ENCODE measurements at regions not wholly inside any gene's neighbourhood (a gene's known extent, or its start where the extent isn't known, plus 50 kb on each side); places are given as distances from the start of the nearest gene placed in this dataset.

DNA sequence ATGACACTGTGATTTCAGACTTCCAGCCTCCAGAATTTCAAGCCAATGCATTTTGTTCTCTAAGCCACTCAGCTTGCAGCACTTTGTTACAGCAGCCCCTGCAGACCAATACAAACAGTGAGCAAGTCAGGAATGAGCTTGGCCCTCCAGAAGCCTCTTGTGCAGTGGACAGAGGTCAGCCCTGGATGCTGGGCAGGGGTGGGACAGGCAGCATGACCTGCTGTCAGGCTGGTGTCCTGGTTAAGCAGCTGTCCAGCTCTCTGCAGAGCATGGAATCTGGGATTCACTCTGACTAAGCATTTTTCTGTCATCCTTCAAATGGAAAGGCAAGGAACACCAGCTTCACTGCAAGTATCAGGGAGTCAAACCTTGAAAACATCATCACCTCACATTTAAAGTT lies 85.5 kb upstream of the GDF10 start:
- Mint-ChIP-seq H3K4me3 (ENCODE audit: low read depth) (no peak overlapping the region), H3K4me1 (ENCODE audit: low read depth) (no peaks in the 10 kb centered on the region), H3K27me3 (peaks cover 2% of the 10 kb centered on the region), H3K27ac (no peak overlapping the region), H3K9me3 (ENCODE audit: low read depth) (peaks cover 12% of the 10 kb centered on the region), H3K36me3 (ENCODE audit: insufficient read depth) (no peaks in the 10 kb centered on the region)
- DNase-seq (ENCODE audit: low spot score, unreplicated experiment) = no peak
- TF ChIP-seq, protein P1, sequence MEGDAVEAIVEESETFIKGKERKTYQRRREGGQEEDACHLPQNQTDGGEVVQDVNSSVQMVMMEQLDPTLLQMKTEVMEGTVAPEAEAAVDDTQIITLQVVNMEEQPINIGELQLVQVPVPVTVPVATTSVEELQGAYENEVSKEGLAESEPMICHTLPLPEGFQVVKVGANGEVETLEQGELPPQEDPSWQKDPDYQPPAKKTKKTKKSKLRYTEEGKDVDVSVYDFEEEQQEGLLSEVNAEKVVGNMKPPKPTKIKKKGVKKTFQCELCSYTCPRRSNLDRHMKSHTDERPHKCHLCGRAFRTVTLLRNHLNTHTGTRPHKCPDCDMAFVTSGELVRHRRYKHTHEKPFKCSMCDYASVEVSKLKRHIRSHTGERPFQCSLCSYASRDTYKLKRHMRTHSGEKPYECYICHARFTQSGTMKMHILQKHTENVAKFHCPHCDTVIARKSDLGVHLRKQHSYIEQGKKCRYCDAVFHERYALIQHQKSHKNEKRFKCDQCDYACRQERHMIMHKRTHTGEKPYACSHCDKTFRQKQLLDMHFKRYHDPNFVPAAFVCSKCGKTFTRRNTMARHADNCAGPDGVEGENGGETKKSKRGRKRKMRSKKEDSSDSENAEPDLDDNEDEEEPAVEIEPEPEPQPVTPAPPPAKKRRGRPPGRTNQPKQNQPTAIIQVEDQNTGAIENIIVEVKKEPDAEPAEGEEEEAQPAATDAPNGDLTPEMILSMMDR (IDR thresholded peaks at IDR 0.05; ENCODE audit: unreplicated experiment) = no peak

DNA sequence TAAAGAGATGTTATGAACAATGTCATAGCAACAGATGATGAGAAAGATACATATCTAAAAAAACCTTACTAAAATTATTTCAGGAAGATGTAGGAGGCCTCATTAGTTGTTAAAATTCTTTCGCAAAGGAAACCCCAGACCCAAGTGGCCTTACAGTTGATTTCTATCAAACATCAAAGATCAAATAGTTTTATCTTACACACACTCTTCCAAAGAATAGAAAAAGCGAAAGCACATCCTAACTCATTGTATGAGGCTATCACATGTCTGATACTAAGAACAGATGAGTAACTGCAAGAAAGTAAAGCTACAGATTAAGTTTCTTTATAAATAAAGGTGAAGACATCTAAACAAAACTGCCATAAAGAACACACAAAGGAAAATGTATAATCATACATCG lies 82.9 kb upstream of the GDF10 start:
- no peak overlapping the region for H3K4me3 Mint-ChIP-seq (ENCODE audit: low read depth)
- peaks cover 6% of the 10 kb centered on the region for H3K27me3 Mint-ChIP-seq
- peaks cover 6% of the 10 kb centered on the region for H3K9me3 Mint-ChIP-seq (ENCODE audit: low read depth)
- no peak overlapping the region for H3K27ac Mint-ChIP-seq
- no peak for DNase-seq (ENCODE audit: low spot score, unreplicated experiment)
- TF ChIP-seq, protein P1 (IDR thresholded peaks at IDR 0.05; ENCODE audit: unreplicated experiment) = no peak
- H3K4me1 Mint-ChIP-seq (ENCODE audit: low read depth) = no peaks in the 10 kb centered on the region
- H3K36me3 Mint-ChIP-seq (ENCODE audit: insufficient read depth) = no peaks in the 10 kb centered on the region

DNA sequence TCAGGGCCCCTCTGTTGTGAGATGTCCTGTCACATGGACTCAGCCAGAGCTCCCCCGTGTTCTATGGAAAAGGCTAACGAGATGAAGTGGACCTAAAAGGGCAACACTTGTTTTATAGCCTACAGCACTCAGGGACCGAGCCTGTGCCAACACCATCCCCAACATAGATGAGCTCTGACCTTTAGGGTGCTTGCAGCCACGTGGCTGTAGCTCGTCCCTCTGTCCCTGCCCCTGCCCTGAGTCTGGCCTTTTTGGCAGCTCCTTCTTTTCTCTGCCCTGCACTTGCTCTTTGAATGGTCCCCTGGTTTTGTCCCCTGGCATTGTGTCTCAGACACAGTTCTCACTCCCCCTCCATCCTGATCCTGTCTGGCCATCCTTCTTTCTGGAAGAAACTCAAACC lies 81.2 kb upstream of the GDF10 start:
- TF ChIP-seq, protein P1 (IDR thresholded peaks at IDR 0.05; ENCODE audit: unreplicated experiment) = no peak
- Mint-ChIP-seq H3K27ac (no peak overlapping the region), H3K9me3 (ENCODE audit: low read depth) (no peaks in the 10 kb centered on the region), H3K36me3 (ENCODE audit: insufficient read depth) (no peaks in the 10 kb centered on the region), H3K27me3 (peaks cover 6% of the 10 kb centered on the region), H3K4me3 (ENCODE audit: low read depth) (no peak overlapping the region), H3K4me1 (ENCODE audit: low read depth) (no peaks in the 10 kb centered on the region)
- DNase-seq (ENCODE audit: low spot score, unreplicated experiment) = no peak

DNA sequence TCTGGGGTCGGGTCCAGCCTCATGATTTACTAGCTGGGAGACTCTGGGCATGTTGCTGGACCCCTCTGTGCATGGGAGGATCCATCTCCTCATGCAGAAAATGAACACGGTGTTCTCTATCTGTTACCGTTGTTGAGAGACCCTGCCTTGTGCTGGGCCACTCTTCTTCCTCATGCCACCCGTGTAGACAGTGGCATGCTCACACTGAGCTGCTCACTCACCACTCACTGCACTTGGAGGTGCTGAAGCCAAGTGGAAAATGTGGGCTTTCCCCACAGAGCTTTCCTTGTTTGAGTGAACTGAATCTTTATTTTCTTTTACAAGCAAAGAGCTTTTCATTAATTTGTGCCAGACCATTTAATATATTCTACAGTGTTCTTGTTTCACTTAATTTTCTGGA lies 77.5 kb upstream of the GDF10 start:
- TF ChIP-seq, protein P1 (IDR thresholded peaks at IDR 0.05; ENCODE audit: unreplicated experiment) = no peak
- Mint-ChIP-seq H3K4me1 (ENCODE audit: low read depth) (no peaks in the 10 kb centered on the region), H3K9me3 (ENCODE audit: low read depth) (no peaks in the 10 kb centered on the region), H3K36me3 (ENCODE audit: insufficient read depth) (no peaks in the 10 kb centered on the region), H3K27ac (no peak overlapping the region), H3K4me3 (ENCODE audit: low read depth) (no peak overlapping the region), H3K27me3 (peaks cover 13% of the 10 kb centered on the region)
- no peak for DNase-seq (ENCODE audit: low spot score, unreplicated experiment)

DNA sequence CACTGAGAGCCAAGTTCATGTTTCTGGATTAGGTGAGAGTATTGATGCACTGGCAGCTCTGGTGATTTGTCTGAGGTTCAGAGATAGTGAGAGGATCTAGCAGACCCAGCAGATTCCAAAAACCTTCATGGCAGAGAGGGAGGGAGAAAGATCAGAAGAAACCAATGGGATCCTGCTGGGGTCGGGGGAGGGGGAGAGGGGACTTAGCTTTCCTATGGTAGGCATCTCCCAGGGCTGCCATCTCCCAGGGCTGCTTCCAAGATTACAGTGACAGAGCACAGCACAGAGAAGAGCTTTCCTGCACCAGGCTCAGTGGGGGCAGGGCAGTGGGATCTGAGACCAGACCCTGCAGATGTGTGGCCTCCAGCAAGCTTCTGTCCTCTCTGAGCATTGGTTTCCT lies 76.8 kb upstream of the GDF10 start:
- DNase-seq (ENCODE audit: low spot score, unreplicated experiment) = no peak
- Mint-ChIP-seq H3K4me3 (ENCODE audit: low read depth) (no peak overlapping the region), H3K27me3 (peaks cover 16% of the 10 kb centered on the region), H3K36me3 (ENCODE audit: insufficient read depth) (no peaks in the 10 kb centered on the region), H3K4me1 (ENCODE audit: low read depth) (no peaks in the 10 kb centered on the region), H3K9me3 (ENCODE audit: low read depth) (no peaks in the 10 kb centered on the region), H3K27ac (no peak overlapping the region)
- TF ChIP-seq, protein P1 (IDR thresholded peaks at IDR 0.05; ENCODE audit: unreplicated experiment) = no peak

Measured in progenitor cell of endocrine pancreas (in vitro differentiated cells).